HG03565 (cell line): ENCODE measurements at regions not wholly inside any gene's neighbourhood (a gene's known extent, or its start where the extent isn't known, plus 50 kb on each side); places are given as distances from the start of the nearest gene placed in this dataset.
"Not testable (repeated sequence)": the region's sequence is repeated elsewhere in the genome, so short reads cannot be mapped to it uniquely, and the experiment has no call there.

Experiments used
- ATAC-seq: cut with Tn5 transposase; IDR thresholded peaks from one replicate; pipeline ENCODE4 v1.9.1; 2021; ENCODE audit warnings: mild to moderate bottlenecking, moderate library complexity; ENCODE audit not compliant: unreplicated experiment

DNA sequence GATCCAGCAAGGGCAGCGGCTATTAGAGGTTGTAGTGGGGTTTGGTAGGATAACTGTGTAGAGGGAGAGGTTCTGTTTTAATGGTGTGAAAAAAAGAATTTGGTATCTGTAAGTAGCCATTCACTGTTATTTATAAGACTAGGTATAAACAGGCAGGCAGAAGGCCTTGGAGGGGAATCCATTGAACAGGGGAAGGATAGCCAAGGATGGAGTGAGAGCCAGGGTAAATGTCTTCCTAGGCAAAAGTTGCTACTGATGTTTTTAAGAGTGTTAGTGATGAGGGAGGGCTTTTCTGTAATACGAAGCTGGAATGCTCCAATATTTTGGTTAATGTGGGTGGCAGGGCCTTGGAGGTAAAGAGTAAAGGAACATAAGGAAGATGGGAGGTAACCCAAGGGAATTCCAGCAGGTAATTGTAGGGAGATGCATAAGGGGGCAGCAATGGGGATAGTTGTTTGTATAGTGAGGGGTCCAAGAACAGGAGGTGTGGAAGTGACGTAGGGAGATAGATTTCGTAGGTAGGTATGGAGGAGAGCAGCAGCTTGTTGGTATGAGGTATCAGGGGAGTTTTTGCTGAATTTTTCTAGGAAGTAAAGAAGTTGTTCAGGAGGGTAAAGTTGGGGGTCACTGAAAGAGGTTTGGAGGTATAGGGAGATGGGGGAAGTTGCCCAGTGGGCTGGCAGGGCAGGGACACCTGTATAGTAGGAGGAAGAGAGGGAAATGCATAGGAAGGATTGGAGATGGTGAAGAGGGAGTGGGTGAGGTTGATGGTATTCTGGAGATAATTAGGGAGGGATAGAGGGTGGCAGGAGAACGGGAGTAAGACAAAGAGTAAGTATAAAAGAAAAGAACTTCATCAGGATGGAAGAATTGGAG lies 752.4 kb upstream of the ADGRB3 start:
- no peak for ATAC-seq

DNA sequence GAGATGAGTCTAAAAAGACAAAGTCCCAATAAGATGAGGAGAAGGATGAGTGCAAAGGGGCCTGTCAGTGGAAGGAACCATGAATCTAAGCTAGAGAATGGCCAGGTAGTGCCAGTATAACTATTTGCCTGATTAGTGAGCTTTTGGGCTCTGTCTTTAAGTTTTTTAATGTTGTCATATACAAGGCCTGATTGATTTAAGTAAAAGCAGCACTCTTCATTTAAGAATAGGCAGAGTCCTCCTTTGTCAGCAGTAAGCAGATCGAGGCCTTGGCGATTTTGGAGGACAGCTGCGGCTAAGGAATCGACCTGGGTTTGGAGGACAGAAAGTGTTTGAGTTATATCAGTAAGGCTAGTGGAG lies 753.4 kb upstream of the ADGRB3 start:
- no peak for ATAC-seq

DNA sequence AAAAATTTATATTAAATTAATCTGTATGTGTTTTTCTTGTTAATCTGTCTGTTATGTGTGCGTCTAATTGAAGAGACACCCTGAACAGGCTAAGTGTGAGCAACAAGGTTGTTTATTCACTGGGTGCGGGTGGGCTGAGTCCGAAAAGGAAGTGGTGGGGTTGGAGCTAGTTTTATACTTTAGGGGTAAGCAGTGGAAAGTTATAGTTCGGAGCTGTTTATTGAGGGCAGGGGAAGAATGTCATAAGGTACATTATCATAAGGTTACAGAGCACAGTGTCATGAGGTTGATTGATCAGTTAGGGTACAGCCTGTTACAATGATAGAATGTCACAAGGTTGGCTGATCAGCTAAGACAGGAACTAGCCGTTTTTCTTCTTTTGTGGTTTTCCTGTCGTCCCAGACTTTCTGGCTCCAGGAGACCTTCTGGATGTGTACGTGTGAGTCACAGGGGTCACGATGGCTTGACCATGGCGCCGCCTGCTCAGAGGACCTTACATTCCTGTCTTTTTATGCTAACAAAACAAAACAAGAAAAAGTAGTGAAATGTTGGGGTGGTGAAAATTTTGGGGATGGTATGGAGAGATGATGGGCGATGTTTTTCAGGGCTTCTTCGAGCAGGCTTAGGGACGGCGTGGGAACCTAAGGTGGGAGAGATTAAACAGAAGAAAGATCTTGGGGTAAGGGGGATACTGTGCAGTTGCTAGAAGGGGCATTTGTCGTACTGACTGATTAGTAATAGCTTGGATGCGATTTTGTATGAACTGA lies 754.0 kb upstream of the ADGRB3 start:
- no peak for ATAC-seq

DNA sequence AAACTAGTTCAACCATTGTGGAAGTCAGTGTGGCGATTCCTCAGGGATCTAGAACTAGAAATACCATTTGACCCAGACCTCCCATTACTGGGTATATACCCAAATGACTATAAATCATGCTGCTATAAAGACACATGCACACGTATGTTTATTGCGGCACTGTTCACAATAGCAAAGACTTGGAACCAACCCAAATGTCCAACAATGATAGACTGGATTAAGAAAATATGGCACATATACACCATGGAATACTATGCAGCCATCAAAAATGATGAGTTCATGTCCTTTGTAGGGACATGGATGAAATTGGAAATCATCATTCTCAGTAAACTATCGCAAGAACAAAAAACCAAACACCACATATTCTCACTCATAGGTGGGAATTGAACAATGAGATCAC lies 754.7 kb upstream of the ADGRB3 start:
- not testable (repeated sequence) for ATAC-seq

DNA sequence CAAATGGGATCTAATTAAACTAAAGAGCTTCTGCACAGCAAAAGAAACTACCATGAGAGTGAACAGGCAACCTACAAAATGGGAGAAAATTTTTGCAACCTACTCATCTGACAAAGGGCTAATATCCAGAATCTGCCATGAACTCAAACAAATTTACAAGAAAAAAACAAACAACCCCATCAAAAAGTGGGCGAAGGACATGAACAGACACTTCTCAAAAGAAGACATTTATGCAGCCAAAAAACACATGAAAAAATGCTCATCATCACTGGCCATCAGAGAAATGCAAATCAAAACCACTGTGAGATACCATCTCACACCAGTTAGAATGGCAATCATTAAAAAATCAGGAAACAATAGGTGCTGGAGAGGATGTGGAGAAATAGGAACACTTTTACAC lies 755.2 kb upstream of the ADGRB3 start:
- not testable (repeated sequence) for ATAC-seq

DNA sequence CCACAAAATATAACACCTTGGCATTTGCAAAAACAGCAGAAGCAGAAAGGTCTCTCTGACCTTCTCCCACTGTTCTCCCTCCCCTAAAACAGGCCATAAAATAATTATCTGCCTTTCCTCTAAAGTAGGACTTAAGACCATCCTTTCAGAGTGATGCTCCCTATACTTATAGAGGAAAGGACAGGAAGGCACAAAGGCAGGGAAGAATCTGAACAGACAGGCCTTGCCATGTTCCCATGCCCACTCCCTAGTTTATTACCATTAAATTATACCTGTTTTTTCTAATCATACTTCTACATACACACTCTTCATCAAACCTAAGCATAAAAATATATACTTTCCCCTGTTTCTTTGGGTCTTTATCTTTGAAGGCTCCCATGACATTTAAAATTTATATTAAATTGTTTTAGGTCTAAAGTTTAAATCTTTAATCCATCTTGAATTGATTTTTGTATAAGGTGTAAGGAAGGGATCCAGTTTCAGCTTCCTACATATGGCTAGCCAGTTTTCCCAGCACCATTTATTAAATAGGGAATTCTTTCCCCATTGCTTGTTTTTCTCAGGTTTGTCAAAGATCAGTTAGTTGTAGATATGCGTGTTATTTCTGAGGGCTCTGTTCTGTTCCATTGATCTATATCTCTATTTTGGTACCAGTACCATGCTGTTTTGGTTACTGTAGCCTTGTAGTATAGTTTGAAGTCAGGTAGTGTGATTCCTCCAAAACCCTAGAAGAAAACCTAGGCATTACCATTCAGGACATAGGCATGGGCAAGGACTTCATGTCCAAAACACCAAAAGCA lies 755.8 kb upstream of the ADGRB3 start:
- ATAC-seq: not testable (repeated sequence)

DNA sequence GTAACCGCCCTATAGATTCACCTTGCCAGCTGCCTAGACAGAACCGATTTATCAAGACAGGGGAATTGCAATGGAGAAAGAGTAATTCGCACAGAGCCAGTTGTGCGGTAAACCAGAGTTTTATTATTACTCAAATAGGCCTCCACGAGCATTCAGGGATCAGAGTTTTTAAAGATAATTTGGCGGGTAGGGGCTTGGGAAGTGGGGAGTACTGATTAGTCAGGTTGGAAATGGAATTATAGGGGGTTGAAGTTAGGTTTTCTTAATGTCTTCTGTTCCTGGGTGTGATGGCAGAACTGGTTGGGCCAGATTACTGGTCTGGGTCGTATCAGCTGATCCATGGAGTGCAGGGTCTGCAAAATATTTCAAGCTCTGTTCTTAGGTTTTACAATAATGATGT lies 756.9 kb upstream of the ADGRB3 start:
- not testable (repeated sequence) for ATAC-seq

DNA sequence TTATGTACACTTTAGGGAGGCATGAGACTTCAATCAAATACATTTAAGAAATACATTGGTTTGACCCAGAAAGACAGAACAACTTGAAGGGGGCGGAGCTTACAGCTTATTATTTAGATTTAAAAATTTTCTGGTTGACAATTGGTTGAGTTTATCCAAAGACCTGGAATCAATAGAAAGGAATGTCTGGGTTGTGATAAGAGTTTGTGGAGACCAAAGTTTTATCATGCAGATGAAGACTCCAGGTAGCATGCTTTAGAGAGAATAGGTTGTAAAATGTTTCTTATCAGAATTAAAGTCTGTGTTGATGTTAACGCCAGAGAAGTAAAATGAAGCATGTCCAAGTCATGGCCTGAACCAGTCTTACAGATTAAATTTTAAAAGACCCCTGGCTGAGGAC lies 757.8 kb upstream of the ADGRB3 start:
- no peak for ATAC-seq

DNA sequence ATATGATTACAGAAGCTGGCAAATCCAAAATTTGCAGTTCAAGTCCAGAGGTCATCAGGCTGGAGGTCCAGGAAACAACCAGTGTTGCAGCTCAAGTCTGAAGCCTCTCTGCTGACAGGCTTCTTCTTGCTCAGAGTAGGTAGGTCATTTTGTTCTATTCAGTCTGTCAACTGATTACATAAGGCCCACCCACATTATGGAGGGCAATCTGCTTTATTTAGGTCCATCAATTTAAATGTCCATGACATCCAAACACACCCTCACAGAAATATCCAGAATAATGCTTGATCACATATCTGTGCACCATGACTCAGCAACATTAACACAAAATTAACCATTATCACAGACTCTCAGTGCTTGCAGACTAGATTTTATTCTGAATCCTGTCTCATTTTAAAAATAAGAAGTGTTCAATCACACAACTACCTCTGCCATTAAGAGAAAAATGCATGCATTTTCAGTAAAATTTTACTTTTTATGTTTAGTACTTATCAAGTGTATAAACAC lies 759.2 kb upstream of the ADGRB3 start:
- ATAC-seq: no peak

DNA sequence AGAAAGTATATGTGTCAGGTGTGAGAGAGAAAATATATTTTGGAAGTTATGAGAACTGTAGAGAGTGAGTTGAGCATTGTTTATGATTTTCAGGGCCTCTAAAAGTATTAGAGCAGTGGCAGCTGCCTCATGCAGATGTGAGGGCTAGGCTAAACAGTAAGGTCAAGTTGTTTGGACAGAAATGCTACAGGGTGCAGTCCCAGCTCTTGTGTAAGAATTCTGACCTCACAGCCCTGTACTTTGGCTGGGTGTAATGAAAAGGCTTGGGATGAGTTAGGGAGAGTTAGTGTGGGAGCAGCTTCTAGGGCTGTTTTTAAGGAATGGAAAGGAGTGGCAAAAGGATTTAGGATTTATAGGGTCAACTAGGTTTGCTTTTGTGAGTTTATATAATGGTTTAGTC lies 764.8 kb upstream of the ADGRB3 start:
- no peak for ATAC-seq

DNA sequence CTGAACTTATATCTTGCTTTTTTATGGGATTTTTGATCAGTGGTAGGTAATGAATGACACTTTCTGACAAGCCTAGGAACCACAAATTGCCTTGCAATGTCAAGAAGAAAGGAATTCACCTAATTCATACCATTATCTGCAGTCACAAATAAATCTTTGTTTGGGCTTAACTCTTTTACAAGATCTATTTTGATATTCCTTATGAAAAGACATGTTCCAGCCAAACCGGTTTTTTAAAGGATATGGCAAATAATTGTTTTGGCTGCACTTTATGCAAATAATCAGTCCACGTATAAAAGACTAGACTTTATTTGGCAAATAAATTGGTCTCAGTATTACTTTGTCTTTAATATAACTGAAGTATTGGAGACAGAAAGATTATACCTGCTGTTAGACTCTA lies 771.7 kb upstream of the ADGRB3 start:
- no peak for ATAC-seq

DNA sequence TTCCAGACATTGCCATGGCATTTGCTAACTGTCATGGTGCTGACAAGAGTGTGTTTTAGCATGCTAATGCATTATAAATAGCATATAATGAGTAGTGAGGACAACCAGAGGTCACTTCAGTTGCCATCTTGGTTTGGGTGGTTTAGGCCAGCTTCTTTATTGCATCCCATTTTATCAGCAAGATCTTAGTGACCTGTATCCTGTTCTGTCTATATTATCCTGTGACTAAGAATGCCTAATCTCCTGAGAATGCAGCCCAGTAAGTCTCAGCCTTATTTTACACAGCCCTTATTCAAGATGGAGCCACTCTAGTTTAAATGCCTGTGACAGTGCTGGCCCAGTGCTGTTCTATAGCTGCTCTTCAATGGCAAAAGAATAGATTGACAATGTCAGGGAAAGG lies 781.0 kb upstream of the ADGRB3 start:
- no peak for ATAC-seq

DNA sequence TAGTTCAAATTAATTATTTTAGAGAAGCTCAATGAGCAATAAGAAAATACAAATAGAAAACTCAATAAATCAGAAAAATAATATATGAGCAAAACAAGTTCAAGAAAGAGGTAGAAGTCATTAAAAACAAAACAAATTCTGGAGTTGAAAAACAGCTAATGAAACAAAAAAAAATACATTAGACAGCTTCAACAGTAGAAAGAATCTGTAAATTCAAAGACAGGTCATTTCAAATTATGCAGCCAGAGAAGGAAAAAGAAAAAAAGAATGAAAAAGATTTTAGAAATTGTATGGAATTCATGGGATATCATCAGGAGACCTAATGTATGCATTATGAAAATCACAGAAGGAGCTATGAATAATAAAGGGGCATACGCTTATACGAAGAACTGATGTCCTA lies 795.3 kb upstream of the ADGRB3 start:
- ATAC-seq: no peak

DNA sequence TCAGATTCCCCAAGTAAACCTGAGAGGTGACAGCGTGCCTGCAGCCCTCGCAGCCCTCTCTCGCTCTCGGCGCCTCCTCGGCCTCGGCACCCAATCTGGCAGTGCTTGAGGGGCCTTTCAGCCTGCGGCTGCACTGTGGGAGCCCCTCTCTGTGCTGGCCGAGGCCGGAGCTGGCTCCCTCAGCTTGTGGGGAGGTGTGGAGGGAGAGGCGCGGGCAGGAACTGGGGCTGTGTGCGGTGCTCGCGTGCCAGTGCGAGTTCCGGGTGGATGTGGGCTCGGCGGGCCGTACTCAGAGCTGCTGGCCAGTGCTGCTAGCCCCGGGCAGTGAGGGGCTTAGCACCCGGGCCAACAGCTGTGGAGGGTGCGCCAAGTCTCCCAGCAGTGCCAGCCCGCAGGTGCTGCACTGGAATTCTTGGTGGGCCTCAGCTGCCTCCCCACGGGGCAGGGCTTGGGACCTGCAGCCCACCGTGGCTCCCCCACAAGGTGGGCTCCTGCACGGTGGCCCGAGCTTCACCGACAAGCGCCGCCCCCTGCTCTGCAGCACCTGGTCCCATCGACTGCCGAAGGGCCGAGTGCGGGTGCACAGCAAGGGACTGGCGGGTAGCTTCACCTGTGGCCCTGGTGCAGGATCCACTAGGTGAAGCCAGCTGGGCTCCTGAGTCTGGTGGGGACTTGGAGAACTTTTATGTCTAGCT lies 809.7 kb upstream of the ADGRB3 start:
- ATAC-seq: no peak

DNA sequence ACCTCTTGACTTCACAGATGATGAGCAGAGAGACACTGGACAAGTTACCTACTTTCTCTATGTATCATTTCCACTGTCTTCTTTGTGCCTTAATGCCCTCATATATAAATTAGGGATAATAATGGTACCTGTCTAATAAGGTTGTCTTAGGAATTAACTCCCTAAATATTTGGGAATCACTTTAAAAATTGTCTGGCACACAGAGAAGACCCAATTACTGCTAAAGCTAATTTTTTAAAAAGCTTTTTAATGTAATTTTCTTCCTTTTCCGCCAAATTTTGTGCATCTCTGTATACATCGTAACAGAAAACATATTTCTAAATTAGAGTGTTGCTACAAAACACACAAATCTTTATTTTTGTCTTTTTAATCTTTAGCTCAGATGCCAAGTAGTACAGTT lies 816.8 kb upstream of the ADGRB3 start:
- no peak for ATAC-seq

DNA sequence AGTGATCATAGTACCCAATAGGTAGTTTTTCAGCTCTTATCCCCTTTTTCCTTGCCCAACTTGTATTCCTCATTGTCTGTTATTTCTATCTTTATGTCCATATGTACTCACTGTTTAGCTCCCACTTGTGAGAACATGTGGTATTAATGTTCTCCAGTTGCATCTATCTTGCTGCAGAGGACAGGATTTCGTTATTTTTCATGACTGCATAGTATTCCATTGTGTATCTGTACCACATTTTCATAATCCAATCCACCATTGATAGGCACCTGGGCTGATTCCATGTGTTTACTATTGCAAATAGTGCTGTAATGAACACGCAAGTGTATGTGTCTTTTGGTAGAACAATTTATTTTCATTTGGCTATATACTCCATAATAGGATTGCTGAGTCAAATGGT lies 819.5 kb upstream of the ADGRB3 start:
- ATAC-seq: no peak

DNA sequence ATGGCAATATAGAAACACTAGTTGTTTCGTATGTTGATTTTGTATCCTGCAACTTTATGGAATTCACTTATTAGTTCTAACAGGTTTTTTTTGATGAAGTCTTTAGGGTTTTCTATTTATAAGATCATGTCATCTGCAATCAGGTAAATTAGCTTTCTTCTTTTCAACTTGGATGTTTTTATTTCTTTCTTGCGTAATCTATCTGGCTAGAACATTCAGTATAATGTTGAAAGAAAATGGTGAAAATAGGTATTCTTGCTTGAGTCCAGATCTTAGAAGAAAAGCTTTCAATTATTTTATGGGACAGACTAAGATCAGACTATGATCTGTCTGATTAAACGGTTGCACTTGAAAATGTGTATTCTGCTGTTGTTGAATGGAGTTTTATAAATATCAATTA lies 820.8 kb upstream of the ADGRB3 start:
- no peak for ATAC-seq

DNA sequence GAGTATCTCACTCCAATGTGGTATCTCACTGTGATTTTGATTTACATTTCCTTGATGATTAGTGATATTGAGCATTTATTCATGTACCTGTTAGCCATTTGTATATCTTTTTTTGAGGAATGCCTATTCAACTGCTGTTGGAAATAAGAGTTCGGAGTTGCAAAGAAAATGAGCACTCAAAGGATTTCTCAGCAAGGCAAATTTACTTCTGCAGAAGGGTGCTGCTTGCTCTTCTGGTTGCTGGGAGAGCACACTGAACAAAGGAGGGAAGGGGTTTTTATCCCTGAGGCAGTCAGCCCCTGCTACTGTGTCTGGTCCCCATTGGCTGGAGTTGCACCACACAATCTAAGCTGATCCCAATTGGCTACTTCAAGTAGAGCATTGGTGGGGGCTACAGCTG lies 822.4 kb upstream of the ADGRB3 start:
- ATAC-seq: no peak

DNA sequence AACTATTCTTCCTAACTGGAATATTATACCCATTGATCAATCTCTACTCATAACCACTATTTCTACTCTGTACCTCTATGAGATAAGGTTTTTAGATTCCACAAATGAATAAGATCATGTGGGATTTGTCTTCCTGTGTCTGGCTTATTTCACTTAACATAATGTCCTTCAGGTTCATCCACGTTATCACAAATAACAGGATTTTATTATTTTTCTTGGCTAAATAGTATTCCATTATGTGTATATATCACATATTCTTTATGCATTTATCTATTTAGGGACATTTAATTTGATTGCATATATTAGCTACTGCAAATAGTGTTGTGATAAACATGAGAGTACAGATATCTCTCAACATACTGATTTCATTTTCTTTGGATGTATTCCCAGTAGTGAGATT lies 823.0 kb upstream of the ADGRB3 start:
- ATAC-seq: no peak

DNA sequence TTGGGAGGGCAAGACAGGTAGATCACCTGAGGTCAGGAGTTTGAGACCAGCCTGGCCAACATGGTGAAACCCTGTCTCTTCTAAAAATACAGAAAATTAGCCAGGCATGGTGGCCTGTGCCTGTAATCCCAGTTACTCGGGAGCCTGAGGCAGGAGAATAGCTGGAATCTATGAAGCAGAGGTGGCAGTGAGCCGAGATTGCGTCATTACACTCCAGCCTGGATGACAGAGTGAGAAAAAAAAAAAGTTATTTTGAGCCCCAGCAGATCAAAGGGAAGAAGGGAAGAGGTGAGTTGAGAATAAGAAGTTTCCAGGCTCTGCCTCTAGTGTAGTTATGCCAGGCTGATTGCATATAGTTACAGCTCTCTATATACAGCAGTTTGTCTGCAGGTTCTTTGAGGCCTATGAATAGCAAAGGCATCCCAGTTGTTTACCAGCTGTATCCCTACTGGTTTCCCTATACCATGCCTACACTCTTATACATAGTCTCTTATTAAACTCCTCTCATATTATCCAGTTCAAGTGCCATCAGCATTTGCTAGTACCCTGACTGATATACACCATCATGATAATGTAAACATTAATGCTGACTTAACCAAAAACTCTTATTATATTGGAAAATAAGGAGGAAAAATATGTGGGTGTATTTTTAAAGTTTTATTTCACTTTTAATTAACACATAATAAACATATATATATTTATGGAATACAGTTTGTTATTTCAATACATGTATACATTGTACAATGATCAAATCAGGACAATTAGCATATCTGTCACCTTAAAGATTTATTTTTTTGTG lies 823.6 kb upstream of the ADGRB3 start:
- no peak for ATAC-seq
